IPS DF 19.7 (cell line): ENCODE measurements at regions not wholly inside any gene's neighbourhood (a gene's known extent, or its start where the extent isn't known, plus 50 kb on each side); places are given as distances from the start of the nearest gene placed in this dataset.

Experiments
- DNase-seq: peaks from one replicate; pipeline ENCODE4 v3.0.0-alpha.2; 2013; ENCODE audit warnings: low read depth, low spot score

- no peak for DNase-seq
These were observed 1044.8 kb upstream of the SLC10A2 start for GRCh38 chr13:104111031-104111430.

GRCh38 chr13:104106705-104107393 is 1040.6 kb upstream of the SLC10A2 start:
- peak; percentile 2 for DNase-seq

DNA sequence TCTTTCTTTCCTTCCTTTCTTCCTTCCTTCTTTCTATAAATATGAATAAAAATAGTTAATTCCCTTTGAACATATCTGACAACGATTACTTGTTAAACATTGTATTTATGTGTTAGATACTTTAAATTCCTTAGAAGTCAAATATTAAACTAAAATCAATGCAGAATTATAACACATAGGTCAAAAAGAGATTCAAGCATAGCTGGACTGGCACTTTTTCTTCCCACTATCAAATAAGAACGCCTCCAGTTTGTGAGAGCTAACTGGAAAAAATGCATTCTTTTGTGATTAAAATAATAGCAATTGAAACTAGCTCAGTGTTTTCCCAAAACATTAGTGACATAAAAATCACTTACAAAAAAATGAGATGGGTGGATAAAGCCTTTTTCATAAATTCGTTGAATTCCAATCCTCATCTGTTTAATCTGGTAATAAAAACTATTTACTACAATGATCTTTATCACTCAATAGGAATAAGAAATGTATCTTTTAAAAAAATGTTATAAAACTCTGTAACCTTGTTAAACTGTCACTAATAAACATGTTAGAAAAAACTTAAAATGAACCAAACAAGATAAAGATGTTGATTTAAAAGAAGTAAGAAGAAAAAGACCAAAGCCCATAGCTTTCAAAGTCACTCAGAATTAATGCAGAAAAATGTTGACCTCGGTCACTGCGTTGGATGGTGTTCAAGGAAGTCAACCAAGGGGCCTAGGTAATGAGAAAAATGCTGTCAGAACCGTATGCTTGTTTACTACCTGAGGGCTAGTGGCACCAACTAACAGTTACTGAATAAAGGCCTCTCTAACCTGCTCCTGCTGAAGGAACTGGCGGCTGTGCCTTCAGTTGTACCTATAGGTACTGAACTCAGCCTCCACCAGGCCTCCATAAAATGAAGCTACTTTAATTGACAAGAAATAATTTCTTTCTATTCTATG is 1039.5 kb upstream of the SLC10A2 start:
- no peak for DNase-seq

DNA sequence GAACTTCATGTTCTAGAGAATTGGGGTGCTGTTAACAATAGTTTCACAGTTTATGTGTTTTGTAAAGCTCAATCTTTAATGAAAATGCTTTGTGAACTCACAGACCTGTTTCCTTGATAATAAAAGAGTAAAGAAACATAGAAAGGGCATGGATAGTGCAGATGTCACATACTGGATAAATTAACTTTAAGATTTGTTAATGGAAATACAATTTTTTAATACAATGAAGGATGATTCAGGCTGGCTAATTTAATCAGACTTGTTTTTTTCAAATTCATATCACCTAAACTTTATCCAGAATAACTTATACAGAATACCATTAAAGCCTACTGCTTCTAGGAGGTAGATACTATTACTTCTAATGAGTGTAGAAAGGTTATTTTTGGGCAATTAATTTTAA is 1033.5 kb upstream of the SLC10A2 start:
- DNase-seq: no peak

- no peak for DNase-seq
These were observed 1032.2 kb upstream of the SLC10A2 start for GRCh38 chr13:104098421-104098820.

DNA sequence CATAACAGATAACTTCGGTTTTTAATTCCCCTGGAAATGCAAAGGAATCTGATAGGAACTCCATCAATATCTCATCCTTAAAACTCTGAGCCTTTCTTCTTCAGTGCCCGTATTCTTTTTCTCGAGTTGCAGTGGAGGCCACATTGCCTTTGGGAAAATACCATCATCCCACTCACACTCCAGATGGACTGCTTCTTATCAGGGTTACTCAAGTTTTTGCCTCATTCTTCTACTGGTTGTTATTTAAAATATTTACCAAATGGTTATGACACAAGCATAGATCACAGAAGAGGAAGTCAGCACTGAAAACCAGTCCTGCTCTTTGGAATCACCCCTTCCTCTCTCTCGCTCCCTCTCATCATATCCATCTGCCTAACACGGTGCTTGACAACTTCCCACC is 1020.5 kb upstream of the SLC10A2 start:
- DNase-seq: no peak

DNA sequence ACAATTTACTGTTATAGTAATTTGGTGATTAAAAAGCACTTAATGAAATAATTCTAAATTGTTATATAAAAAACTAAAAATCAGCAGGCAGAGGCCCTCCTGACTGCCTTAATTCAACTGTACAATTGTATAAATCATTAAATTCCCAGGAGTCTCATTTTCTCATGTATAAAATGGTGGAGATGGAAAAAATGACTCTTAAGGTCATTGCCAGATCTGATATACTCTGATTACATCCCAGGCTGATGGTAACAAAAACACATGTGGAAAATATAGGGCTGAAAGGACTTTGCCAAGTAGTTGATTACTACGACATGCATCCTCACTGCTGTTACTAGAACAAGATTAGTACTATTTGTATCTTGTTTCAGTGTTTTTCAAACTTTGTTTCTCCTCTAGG is 1020.0 kb upstream of the SLC10A2 start:
- DNase-seq: no peak

DNA sequence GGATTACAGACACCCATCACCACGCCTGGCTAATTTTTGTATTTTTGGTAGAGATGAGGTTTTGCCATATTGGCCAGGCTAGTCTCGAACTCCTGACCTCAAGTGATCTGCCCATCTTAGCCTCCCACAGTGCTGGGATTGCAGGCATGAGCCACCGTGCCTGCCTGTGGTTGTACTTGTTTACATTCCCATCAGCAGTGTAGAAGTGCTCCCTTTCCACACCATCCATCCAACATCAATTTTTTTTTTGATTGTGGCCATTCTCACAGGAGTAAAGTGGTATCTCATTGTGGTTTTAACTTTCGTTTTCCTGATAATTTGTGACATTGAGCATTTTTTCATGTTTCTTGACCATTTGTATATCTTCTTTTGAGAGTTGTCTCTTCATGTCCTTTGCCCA is 1019.4 kb upstream of the SLC10A2 start:
- DNase-seq: no peak

DNA sequence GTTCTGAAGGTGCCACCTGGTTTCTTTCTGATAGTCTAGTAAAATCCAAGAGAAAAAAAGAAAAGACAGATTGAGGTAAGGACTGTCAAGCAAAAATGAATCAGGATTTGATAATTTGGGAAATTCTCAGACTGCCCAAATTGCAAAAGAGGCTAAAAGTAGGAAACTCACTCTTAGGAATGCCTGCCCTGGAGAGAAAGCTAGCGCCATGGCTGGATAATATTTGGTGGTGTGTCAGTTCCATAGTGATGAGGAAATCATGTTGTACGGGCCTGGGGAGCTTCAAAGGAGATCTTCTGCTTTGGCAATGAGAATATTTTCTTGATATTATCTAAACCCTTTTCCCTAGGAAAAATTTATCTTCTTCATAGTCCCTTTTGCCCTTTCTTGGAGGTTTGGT is 1008.1 kb upstream of the SLC10A2 start:
- no peak for DNase-seq

DNA sequence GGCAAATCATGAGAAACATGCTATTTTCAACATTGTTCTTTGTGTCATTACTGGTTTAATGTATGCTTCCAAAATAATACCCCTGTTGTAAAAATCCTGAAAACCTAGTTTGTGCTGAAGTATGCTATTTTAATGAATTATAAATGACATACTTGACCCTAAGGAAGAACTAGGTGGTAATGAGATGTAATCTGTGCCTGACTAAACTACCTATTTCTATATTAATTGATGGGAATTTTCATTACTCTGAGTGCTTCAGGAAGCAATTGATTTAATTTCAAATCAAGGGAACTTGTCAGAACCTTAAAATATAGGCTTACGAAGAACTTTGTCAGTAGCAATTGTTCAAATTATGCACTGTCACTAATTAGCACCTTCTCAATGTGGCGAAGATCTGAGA is 1005.6 kb upstream of the SLC10A2 start:
- no peak for DNase-seq

DNA sequence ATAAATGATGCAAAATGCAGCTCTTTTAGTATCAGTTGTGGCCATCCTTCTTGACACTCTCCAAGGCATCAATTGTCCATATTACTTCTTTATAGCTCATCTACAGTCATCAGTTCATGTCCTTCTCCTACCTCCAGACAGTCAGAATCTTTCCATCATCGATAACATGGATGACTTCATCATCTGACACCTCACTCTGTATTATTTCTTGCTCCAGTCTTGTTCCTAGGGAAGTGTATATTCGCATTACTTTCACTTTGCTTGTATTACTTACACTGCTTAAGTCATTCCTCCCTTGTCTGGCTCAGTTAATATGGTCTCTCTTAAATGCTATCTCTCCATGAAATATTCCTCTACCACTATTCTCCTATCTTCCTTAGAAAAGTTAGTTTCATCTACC is 999.1 kb upstream of the SLC10A2 start:
- DNase-seq: no peak

- no peak for DNase-seq
These were observed 991.6 kb upstream of the SLC10A2 start for GRCh38 chr13:104057861-104058260.

GRCh38 chr13:104045907-104046306 is 979.7 kb upstream of the SLC10A2 start:
- DNase-seq: no peak

DNA sequence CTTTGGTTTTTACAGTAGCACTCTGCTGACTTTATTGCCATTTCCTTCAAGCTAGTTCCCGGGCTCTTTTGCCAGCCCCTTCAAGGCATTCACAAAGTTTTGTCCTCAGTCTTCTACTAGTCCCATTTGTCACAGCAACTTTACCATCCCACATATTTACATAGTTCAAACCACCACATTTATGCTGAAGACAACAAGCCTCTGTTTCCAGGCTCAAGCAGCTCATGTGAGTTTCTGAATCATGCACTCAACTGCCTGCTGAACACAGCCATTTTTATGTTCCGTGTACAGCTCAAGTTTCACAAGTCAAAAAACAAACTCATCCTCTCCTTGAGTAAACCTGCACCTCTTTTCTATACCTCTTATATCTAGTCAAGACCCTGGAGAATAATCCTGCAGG is 977.0 kb upstream of the SLC10A2 start:
- no peak for DNase-seq

DNA sequence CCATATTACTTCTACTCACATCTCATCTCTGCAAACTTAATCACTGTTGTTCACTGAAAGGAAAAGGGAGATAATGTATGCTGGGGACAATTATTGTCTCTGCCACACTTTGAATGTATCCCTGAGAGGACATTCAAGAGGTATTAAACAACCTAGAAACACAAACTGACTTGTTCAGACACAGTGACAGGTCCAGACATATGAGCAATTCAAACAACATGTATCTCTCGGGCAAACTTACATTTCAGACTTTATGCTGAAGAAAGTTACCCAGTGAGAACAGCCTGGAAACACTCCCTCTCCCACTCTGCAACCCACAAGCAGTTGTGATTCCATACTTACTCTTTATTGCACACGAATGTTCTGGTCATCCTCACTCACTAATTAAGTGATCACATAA is 968.7 kb upstream of the SLC10A2 start:
- no peak for DNase-seq

DNA sequence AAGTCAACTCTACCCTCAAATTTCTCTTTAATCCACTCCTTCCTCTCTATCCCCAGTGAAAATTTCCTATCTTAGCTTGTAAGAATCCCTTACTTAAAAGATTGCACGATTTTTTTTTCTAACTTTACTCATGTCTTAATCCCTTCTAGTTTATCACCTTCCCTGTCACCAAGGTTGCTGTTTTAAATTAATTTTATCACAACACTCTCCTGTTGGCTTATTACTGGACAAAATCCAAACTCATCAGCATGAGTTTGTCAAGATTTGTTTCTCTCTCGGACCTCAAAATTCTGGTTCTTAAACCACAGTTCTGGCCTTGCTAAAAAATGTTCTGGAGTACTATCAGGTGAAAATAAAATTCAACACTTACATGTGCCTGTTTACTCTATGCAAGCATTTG is 959.1 kb upstream of the SLC10A2 start:
- DNase-seq: no peak

DNA sequence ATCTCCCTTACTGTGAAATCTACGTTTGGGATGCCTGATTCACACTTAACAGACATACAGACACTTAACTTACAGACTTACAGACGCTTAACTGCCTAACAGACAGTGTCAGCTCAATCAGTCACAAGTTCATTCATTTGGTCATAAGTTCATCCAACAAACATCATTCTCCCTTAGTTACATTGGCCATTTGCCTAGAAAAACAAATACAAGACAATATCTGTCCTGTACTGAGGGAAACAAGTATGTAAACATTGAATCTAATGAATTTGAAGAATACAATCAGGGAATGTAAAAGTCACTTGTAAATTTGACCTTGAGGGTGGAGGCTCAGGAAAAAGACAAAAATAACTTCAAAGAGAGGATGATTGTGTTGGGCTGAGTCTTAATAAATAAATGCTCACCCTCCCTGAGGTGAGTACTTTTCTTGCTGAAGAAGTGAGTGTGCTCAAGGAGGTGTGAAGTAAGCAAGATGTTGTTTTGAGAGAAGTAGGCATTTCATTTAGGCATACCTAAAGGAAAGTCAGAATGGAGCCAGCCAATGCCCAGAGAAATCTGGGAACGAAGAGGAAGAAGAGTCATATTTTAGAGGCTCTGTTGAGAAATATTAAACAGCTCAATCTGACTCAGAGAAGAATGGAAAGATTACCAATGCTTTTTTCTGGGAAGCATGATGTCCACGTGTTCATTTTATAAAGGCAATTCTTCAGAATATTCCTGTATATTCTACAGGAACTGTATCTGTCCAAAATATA is 958.4 kb upstream of the SLC10A2 start:
- DNase-seq: no peak

DNA sequence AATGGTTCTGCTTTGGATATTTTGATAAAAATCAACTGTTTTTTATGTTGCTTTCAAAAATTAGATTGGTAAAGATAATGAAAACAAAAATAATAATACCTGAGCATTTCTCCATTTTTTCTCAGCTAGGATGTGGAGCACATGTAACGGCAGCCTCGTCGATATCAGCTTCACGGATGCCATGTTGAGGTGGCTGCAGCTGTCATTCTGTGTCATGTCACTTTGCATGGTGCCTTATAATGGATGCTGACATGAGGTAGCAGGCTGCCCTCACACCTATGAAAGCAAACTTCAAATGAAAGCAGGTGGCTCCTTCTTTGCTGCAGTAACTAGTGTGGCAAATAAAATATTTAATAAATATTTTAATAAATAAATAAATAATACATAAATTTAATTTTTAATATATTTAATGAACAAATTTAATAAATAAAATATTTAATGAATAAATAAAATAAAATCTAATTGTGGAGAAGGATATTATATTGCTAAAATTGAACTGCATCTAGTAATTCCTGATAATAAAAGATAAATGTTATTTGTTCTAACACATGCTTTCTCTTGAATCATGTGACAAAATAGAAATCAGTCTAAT is 955.7 kb upstream of the SLC10A2 start:
- DNase-seq: no peak

- no peak for DNase-seq
These were observed 951.1 kb upstream of the SLC10A2 start for GRCh38 chr13:104017317-104017716.

- no peak for DNase-seq
These were observed 949.6 kb upstream of the SLC10A2 start for GRCh38 chr13:104015646-104016396.
